ENCODE measurements at regions not wholly inside any gene's neighbourhood (a gene's known extent, or its start where the extent isn't known, plus 50 kb on each side); places are given as distances from the start of the nearest gene placed in this dataset.

GRCh38 chr16:86343796-86344585 lies 166.3 kb upstream of the FOXF1 start:
- Histone ChIP-seq H3K9me3 (no peaks in the 10 kb centered on the region), H3K27ac (no peak overlapping the region), H3K27me3 (peaks cover 62% of the 10 kb centered on the region), H3K4me3 (no peak overlapping the region), H3K4me1 (peaks cover 13% of the 10 kb centered on the region), H3K36me3 (no peaks in the 10 kb centered on the region)
- TF ChIP-seq POLR2AphosphoS5 (IDR thresholded peaks at IDR 0.05) = no peak
- no peak for TF ChIP-seq CTCF (IDR thresholded peaks at IDR 0.05)
- no peak for TF ChIP-seq POLR2A (IDR thresholded peaks at IDR 0.05)
- TF ChIP-seq EP300 (IDR thresholded peaks at IDR 0.05) = no peak
- 22% methylated on average over 10 of the region's 10 CpGs for WGBS
- DNase-seq (ENCODE audit: low spot score in 2 of 2) = no peak

GRCh38 chr16:86344586-86344871 lies 165.8 kb upstream of the FOXF1 start:
- WGBS = 54% methylated on average over 7 of the region's 7 CpGs
- Histone ChIP-seq H3K27me3 (peaks cover 68% of the 10 kb centered on the region), H3K36me3 (no peaks in the 10 kb centered on the region), H3K4me3 (no peak overlapping the region), H3K4me1 (peaks cover 13% of the 10 kb centered on the region), H3K9me3 (no peaks in the 10 kb centered on the region), H3K27ac (no peak overlapping the region)
- DNase-seq (ENCODE audit: low spot score in 2 of 2) = no peak
- TF ChIP-seq CTCF (IDR thresholded peaks at IDR 0.05) (no peak), EP300 (IDR thresholded peaks at IDR 0.05) (no peak), POLR2A (IDR thresholded peaks at IDR 0.05) (no peak), POLR2AphosphoS5 (IDR thresholded peaks at IDR 0.05) (no peak)

GRCh38 chr16:86344881-86345280 lies 165.4 kb upstream of the FOXF1 start:
- Histone ChIP-seq H3K4me1 (peaks cover 13% of the 10 kb centered on the region), H3K27ac (no peak overlapping the region)
- no peak for TF ChIP-seq POLR2A (IDR thresholded peaks at IDR 0.05)
- no peak for TF ChIP-seq EP300 (IDR thresholded peaks at IDR 0.05)
- TF ChIP-seq CTCF (IDR thresholded peaks at IDR 0.05) = no peak
- no peak for TF ChIP-seq POLR2AphosphoS5 (IDR thresholded peaks at IDR 0.05)

GRCh38 chr16:86345516-86345915 lies 164.8 kb upstream of the FOXF1 start:
- H3K27ac ChIP-seq = no peak overlapping the region
- no peaks in the 10 kb centered on the region for H3K9me3 ChIP-seq
- no peaks in the 10 kb centered on the region for H3K36me3 ChIP-seq
- 53% methylated on average over 11 of the region's 12 CpGs for WGBS
- TF ChIP-seq EP300 (IDR thresholded peaks at IDR 0.05) (no peak), POLR2AphosphoS5 (IDR thresholded peaks at IDR 0.05) (no peak), CTCF (IDR thresholded peaks at IDR 0.05) (no peak), POLR2A (IDR thresholded peaks at IDR 0.05) (no peak)
- H3K4me3 ChIP-seq = no peak overlapping the region
- peaks cover 13% of the 10 kb centered on the region for H3K4me1 ChIP-seq
- DNase-seq (ENCODE audit: low spot score in 2 of 2) = no peak
- peaks cover 73% of the 10 kb centered on the region for H3K27me3 ChIP-seq

More at GRCh38 chr16:86344881-86345280, 165.4 kb upstream of the FOXF1 start:
- 56% methylated on average over 5 of the region's 5 CpGs for WGBS
- no peaks in the 10 kb centered on the region for H3K36me3 ChIP-seq
- H3K27me3 ChIP-seq = peaks cover 71% of the 10 kb centered on the region
- H3K4me3 ChIP-seq = no peak overlapping the region
- H3K9me3 ChIP-seq = no peaks in the 10 kb centered on the region
- no peak for DNase-seq (ENCODE audit: low spot score in 2 of 2)

- WGBS = 76% methylated on average over 7 of the region's 7 CpGs
- Histone ChIP-seq H3K4me3 (no peak overlapping the region), H3K27ac (no peak overlapping the region), H3K27me3 (peaks cover 73% of the 10 kb centered on the region), H3K4me1 (peaks cover 13% of the 10 kb centered on the region), H3K36me3 (no peaks in the 10 kb centered on the region), H3K9me3 (no peaks in the 10 kb centered on the region)
- DNase-seq (ENCODE audit: low spot score in 2 of 2) = no peak
- TF ChIP-seq EP300 (IDR thresholded peaks at IDR 0.05) (no peak), CTCF (IDR thresholded peaks at IDR 0.05) (no peak), POLR2AphosphoS5 (IDR thresholded peaks at IDR 0.05) (no peak), POLR2A (IDR thresholded peaks at IDR 0.05) (no peak)
Observed at GRCh38 chr16:86346034-86346433, 164.3 kb upstream of the FOXF1 start.
